HEK293 (cell line): ENCODE measurements at regions not wholly inside any gene's neighbourhood (a gene's known extent, or its start where the extent isn't known, plus 50 kb on each side); places are given as distances from the start of the nearest gene placed in this dataset.

ENCODE experiments used
- CTCF ChIP-seq: fragments of 450-650 bp; formaldehyde crosslinking; IDR thresholded peaks from 2 replicates; pipeline ENCODE4 v1.5.1; 2016; ENCODE audit warnings: missing biosample characterization, missing genetic modification characterization
- ZNF132 ChIP-seq: fragments of 450-650 bp; formaldehyde crosslinking; IDR thresholded peaks from 2 replicates; pipeline ENCODE4 v1.5.1; 2017; ENCODE audit warnings: missing biosample characterization, missing genetic modification characterization, borderline replicate concordance
- ZNF138 ChIP-seq: fragments of 450-650 bp; formaldehyde crosslinking; IDR thresholded peaks from 2 replicates; pipeline ENCODE4 v1.5.1; 2016; ENCODE audit warnings: missing biosample characterization, missing genetic modification characterization, borderline replicate concordance
- ZNF433 ChIP-seq: fragments of 450-650 bp; formaldehyde crosslinking; IDR thresholded peaks from 2 replicates; pipeline ENCODE4 v1.5.1; 2016; ENCODE audit warnings: missing biosample characterization, missing genetic modification characterization, low read depth
- TF ChIP-seq, protein P1 (sequence below): fragments of 450-650 bp; formaldehyde crosslinking; IDR thresholded peaks from 2 replicates; pipeline ENCODE4 v1.5.1; 2016; ENCODE audit warnings: missing biosample characterization, missing genetic modification characterization

DNA sequence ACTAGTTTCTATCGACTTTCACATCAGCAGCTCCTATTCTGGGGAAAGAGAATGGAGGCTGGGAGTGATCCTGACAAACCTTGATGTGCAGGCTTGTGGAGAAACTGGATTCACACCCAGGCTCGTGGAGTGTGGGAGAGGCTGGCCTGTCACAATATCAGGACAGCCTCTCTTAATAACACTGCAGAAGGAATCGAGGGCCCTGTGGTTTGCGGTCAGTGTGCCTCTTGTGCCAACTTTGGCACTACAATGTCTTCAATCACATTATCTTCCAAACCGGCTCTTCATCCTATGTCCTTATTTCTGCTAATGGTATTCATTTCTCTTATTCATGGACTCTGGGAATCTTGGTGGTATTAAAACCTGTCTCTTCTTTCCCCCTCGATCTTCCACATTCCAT, 92.7 kb downstream of the PRL start:
- TF ChIP-seq ZNF433 (tag by site-specific recombination) (no peak), ZNF138 (no peak), CTCF (tag by site-specific recombination) (no peak), ZNF132 (no peak)
- TF ChIP-seq, protein P1, sequence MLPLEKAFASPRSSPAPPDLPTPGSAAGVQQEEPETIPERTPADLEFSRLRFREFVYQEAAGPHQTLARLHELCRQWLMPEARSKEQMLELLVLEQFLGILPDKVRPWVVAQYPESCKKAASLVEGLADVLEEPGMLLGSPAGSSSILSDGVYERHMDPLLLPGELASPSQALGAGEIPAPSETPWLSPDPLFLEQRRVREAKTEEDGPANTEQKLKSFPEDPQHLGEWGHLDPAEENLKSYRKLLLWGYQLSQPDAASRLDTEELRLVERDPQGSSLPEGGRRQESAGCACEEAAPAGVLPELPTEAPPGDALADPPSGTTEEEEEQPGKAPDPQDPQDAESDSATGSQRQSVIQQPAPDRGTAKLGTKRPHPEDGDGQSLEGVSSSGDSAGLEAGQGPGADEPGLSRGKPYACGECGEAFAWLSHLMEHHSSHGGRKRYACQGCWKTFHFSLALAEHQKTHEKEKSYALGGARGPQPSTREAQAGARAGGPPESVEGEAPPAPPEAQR, result no peak
